ENCODE measurements at regions not wholly inside any gene's neighbourhood (a gene's known extent, or its start where the extent isn't known, plus 50 kb on each side); places are given as distances from the start of the nearest gene placed in this dataset.

DNA sequence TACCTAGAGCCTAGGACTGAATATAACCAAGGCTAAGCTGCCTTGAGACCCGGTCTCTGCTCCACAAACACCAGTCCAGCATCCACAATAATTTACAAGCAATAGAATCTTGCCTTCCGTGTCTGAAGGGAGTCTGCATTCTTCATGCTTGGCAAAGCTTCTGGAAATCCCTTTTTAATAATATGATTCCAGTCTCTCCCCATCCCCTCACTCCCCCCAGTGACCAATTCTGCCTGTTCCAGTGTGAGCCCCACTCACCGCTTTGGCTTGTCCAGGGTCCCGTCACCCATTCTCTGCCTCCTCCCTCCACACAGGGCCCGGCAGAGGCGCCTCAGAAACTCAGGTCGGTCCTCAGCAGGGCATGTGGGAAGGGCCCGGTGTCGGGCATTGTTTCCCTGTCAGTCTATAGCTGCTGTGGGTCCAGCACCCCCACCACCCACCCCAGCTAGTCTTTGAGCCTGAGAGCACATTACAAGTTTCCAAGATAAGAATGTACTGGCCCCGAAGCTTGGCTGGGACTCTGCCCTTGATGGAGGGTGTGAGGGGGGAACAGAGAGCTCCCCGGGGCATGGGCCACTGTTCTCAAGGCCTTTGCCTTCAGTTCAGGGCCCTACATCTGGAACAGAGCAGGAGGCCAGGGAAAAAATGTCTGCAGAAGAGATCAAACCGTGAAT is 129.7 kb upstream of the MYCN start:
- TF ChIP-seq, protein P1, sequence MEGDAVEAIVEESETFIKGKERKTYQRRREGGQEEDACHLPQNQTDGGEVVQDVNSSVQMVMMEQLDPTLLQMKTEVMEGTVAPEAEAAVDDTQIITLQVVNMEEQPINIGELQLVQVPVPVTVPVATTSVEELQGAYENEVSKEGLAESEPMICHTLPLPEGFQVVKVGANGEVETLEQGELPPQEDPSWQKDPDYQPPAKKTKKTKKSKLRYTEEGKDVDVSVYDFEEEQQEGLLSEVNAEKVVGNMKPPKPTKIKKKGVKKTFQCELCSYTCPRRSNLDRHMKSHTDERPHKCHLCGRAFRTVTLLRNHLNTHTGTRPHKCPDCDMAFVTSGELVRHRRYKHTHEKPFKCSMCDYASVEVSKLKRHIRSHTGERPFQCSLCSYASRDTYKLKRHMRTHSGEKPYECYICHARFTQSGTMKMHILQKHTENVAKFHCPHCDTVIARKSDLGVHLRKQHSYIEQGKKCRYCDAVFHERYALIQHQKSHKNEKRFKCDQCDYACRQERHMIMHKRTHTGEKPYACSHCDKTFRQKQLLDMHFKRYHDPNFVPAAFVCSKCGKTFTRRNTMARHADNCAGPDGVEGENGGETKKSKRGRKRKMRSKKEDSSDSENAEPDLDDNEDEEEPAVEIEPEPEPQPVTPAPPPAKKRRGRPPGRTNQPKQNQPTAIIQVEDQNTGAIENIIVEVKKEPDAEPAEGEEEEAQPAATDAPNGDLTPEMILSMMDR (IDR thresholded peaks at IDR 0.05; ENCODE audit: low read length) = no peak
- TF ChIP-seq EZH2 (optimal IDR thresholded peaks at IDR 0.05; ENCODE audit: low read depth, low read length) = no peak
